HCEC 1CT (cell line): ENCODE measurements at regions not wholly inside any gene's neighbourhood (a gene's known extent, or its start where the extent isn't known, plus 50 kb on each side); places are given as distances from the start of the nearest gene placed in this dataset.
"Not testable (repeated sequence)": the region's sequence is repeated elsewhere in the genome, so short reads cannot be mapped to it uniquely, and the experiment has no call there.

Source experiments
- DNase-seq: peaks from one replicate; pipeline ENCODE4 v3.0.0-alpha.2; 2017

GRCh38 chr1:148309940-148310500 is 157.9 kb upstream of the NBPF11 start:
- DNase-seq: no peak

- peak; percentile 16 for DNase-seq
Observed at GRCh38 chr1:148308832-148309458, 156.9 kb upstream of the NBPF11 start.

GRCh38 chr1:148307583-148308185 is 155.6 kb upstream of the NBPF11 start:
- DNase-seq: no peak

GRCh38 chr1:148304935-148305334 is 152.9 kb upstream of the NBPF11 start:
- DNase-seq: not testable (repeated sequence)

- not testable (repeated sequence) for DNase-seq
Observed at GRCh38 chr1:148302586-148303364, 150.7 kb upstream of the NBPF11 start.

- not testable (repeated sequence) for DNase-seq
Observed at GRCh38 chr1:148297852-148298251, 145.8 kb upstream of the NBPF11 start.

GRCh38 chr1:148296511-148296910 is 144.4 kb upstream of the NBPF11 start:
- DNase-seq: no peak

GRCh38 chr1:148294116-148294807 is 142.2 kb upstream of the NBPF11 start:
- no peak for DNase-seq

GRCh38 chr1:148293651-148294050 is 141.6 kb upstream of the NBPF11 start:
- no peak for DNase-seq

GRCh38 chr1:148292915-148293314 is 140.8 kb upstream of the NBPF11 start:
- DNase-seq: no peak

- DNase-seq: peak; percentile 14
Observed at GRCh38 chr1:148290881-148291280, 138.8 kb upstream of the NBPF11 start.

GRCh38 chr1:148289647-148290046 is 137.6 kb upstream of the NBPF11 start:
- no peak for DNase-seq

- not testable (repeated sequence) for DNase-seq
Observed at GRCh38 chr1:148285946-148286345, 133.9 kb upstream of the NBPF11 start.

- DNase-seq: not testable (repeated sequence)
Observed at GRCh38 chr1:148280831-148281572, 128.9 kb upstream of the NBPF11 start.

GRCh38 chr1:148279002-148279542 is 127.0 kb upstream of the NBPF11 start:
- peak; percentile 15 for DNase-seq

GRCh38 chr1:148277865-148278279 is 125.8 kb upstream of the NBPF11 start:
- peak; percentile 58 for DNase-seq

GRCh38 chr1:148267066-148267465 is 115.0 kb upstream of the NBPF11 start:
- not testable (repeated sequence) for DNase-seq

GRCh38 chr1:148264374-148265276 is 112.5 kb upstream of the NBPF11 start:
- peak; percentile 87 for DNase-seq

GRCh38 chr1:148263906-148264255 is 111.8 kb upstream of the NBPF11 start:
- DNase-seq: no peak

- peak; percentile 45 for DNase-seq
Observed at GRCh38 chr1:148263128-148263905, 111.2 kb upstream of the NBPF11 start.
